ENCODE measurements at regions not wholly inside any gene's neighbourhood (a gene's known extent, or its start where the extent isn't known, plus 50 kb on each side); places are given as distances from the start of the nearest gene placed in this dataset.

DNA sequence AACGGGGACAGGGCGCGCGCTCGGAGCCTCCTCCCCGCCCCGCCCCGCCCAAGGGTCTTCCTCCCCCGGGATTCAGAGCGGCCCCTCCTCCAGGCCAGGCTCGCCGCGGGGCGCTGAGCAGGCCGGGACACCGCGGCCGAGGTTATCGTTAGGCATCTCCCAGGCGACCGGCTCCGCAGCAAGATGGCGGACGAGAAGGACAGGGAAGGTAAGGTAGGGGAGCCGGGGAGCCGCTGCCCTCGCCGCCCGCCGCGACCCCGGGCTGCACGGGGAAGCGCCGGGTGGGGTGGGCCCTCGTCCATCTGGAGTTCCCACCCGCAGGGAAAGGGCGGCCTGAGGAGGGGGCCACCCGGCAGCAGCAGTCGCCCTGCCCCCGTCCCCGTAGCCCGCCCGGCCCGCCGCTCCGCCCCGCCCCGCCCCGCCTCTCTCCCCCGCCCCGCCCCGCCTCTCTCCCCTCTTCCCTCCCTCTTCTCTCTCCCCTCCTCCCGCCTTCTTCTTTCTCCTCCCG, 105.9 kb upstream of the HNRNPU start:
- DNase-seq, result peak; percentile 87 to 93

DNA sequence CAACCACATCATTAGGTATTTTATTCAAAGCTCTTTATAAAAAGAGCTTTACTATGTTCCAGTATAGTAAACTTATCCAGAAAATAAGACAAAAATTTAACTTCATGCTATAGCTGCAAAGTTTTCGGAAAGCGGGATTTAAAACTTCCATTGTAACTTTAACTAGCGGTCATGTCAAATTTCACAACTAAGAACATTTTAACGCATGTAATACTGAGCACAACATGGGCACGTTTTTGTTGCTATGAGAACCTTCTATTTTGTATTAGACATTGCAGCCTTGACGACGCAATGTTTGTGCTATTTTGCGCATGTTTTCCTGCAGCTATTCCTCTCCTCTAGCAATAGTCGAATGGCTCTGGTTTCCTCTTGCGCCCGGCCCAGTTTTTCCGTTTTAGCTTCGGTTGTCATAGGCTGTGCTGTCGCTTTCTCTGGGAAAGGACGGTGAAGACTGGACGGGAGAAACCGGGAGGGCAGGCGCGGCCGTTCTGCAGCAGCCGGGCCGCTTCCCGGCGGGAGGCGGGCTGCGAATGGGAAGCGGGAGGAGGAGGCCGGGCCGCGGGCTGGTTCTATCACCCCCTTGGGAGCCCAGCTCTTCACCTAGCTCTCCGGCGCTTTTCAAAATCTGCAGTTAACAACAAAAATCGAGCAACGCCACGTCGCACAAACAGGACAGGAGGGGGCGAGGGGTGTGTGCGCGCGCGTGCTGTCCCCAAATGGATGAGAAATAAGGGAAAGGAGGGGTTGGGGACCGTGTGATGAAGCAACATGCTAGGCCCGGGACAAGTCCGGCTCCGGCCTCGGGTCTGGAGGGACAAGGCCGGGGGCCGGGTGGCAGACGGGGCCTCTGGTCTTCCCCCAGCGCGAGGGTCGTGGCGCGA, 105.3 kb upstream of the HNRNPU start:
- DNase-seq, result peak; percentile 85 to 87

DNA sequence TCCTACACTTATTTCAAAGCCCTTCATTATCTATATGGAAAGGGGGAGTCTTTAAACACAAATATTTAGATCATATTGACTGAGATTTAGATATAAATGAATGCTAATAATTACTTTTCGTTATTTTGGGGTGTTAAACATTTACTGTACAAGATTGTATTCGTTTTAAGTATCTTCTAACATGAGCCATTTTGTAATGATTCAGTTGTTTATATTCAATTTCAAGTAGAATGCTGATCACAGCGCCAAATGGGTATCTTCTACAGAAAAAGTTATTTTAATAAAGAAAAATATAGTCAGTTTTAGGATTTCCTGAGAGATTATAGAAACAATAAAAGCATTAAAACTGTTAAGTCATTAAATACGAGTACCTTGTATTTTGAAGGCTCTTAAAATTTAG, 104.5 kb upstream of the HNRNPU start:
- no peak for DNase-seq

DNA sequence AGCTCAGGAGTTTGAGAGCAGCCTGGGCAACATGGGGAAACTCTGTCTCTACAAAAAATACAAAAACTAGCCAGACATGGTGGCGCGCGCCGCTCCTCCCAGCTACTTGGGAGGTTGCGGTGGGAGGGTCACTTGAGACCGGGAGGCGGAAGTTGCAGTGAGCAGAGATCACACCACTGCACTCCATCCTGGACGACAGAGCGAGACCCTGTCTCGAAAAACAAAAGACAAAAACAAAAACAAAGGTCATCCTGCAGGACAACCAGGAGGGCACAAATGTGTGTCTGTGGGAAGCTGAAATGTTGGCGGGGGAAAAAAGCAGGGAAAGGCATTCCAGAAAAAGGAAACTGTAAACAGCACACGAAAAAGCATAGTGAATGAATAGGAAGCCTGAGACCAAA, 104.1 kb upstream of the HNRNPU start:
- DNase-seq, result no peak

DNA sequence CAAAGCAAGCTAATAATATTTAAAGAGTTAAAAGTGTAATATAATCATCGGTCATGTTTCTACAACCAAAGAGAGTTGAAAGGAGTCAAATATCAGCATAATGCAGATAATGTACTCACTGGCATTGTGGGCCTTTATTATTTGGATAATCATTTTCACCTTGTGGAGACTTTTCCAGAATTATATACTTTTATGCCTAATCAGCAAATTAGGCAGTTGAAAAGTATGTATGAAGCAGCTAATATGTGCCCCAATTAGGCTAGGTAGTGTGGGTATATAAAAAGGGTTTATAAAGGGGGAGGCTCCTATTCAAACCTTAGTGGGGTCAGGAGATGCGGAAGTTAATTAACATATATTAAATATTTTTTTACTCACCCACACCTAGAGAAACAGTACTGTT, 102.8 kb upstream of the HNRNPU start:
- no peak for DNase-seq

DNA sequence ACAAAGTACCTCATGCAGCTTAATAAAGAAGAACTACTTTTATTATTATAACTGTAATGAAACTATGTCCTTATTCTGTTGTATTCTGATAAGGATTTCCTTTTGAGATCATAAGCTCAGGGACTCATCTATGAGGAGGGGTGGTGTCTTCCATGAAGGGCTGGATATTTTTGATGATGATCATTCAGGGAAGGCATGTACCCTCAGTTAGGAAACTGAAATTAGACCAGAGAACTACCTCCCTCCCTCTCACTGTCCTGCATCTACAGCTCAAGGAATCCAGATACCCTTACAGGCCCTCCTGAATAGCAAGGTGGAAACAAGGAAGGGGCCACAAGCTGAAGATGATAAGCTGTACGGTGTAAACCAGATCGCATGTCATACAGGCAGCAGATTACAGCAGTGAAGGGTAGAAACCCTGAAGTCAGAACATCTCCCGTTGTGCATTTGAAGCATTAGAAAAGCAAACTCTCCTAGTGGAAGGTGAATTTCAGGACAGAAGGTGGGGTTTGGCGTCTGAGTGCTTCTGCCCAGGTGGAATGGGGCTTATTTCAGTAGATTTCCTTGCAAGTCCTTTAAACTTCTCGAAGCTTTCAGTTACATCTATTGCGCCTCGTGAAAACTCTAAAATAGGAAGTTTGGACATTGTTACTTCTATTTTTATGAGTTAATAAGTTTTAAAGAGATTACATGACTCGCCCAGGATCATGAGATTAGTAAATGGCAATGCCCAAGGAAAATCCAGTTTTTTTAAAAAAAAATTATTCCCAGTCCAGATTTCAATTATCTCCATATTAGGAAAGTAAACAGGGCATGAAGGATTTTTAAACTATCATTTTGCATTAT, 101.1 kb upstream of the HNRNPU start:
- no peak for DNase-seq

DNA sequence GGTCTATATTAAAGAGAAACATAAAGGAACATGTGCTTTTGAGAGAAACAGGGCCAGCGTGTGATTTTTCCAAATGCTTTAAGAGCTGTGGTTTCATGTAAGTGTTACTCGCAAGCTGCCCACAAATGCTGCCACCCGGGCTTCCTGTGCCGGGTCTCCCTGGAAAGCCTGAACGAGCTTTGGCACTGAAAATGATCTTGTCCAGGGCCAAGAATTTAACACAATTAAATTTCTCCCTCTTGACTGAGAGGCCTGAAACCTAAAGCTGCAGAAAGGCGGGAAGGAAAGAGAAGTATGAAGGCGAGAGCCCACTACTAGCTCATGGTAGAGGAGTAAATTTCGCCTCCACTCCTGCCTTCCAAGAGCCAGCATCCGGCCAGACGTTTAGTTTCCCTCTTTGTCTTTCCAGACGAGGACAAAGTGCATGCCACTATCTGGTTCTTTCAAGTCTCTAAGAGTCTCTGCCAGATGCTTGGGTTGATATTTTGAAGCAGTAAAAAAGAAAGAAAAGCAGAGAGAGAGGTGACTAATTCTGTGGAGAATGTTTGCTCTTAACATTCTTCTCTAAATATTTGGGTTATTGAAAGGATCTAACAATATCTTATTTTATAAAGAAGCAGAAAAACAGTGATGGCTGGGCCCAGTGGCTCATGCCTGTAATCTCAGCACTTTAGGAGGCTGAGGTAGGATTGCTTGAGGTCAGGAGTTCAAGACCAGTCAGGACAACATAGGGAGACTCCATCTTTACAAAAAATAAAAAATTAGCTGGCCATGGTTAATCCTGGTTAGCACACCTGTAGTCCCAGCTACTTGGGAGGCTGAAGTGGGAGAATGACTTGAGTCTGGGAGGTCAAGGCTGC, 100.0 kb upstream of the HNRNPU start:
- DNase-seq, result no peak

DNA sequence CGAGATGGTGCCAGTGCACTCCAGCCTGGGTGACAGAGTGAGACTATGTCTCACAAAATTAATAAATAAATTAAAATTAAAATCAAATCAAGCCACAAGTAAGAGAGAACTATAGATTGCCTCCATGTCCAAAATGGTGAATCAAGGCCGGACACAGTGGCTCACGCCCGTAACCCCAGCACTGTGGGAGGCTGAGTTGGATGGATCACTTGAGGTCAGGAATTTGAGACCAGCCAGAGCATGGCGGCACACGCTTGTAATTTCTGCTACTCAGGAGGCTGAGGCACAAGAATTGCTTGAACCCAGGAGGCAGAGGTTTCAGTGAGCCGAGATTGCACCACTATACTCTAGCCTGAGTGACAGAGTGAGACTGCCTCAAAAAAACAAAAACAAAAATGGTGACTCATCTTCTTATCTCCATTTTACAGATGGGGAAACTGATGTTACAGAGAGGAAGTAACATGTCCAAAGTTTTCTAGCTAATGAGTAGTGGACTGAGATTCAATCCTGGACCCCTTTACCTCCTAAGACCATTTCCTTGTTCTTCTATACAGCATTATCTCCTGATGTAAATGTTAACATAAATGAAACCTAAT, 99.0 kb upstream of the HNRNPU start:
- DNase-seq, result no peak

DNA sequence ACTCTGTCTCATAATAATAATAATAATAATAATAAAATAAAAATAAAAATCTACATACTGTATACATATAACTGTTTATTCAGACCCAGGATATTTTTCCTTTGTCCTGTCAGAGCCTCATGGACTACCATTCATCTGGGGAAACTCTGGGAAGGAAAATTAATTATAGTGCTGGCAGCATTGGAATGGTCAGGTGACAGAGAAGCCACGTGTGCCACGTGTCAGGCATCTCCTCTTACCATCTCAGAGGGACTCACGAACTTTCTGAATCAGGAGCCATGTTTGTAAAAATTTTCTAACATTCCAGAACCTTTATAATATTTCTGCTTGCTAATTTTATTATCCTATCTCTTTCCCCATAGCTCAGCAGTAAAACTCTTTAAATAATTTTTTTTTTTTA, 97.8 kb upstream of the HNRNPU start:
- peak in 1 of 2 experiments; percentile 6 for DNase-seq

DNA sequence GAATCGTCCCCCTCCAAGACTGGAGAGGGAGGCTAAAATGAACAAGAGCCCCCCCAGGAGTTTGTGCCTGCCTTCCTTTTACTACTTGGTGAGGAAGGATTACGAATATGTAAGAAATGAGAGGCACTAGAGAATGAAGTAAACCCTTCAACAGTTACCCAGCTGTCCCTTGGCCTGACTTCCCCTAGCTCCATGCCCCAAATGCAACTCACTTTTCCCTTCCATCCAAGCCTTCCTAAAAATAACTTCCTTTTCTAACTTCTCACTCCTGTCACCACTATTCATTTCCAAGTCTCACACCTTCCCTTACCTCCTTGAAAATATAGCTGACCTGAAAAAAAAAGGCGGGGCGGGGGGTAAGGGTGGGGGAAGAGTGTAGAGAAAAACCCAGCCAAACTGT, 96.6 kb upstream of the HNRNPU start:
- no peak for DNase-seq

DNA sequence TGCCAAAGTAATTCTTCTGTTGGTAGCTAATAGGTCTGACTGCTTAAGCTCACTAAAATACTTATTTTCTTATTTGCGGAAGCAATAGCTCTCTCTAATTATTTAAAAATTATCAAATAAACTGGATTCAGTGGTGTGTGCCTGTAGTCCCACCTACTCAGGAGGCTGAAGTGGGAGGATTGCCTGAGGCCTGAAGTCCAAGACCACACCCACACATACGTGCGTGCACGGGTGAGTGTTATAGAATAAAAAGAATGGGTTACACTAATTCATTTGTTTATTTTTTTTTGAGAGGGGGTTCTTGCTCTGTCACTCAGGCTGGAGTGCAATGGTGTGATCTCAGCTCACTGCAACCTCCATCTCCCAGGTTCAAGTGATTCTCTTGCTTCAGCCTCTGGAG, 94.2 kb upstream of the HNRNPU start:
- no peak for DNase-seq

DNA sequence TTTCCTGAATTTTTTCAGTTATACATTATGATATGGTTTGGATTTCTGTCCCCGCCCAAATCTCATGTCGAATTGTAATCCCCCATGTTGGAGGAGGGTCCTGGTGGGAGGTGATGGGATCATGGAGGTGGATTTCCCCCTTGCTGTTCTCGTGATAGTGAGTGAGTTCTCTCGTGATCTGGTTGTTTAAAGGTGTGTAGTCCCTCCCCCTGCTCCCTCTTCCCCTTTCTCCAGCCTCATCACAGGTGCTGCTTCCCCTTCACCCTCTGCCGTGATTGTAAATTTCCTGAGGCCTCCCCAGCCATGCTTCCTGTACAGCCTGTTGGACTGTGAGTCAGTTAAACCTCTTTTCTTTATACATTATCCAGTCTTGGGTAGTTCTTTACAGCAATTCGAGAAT, 93.2 kb upstream of the HNRNPU start:
- no peak for DNase-seq

DNA sequence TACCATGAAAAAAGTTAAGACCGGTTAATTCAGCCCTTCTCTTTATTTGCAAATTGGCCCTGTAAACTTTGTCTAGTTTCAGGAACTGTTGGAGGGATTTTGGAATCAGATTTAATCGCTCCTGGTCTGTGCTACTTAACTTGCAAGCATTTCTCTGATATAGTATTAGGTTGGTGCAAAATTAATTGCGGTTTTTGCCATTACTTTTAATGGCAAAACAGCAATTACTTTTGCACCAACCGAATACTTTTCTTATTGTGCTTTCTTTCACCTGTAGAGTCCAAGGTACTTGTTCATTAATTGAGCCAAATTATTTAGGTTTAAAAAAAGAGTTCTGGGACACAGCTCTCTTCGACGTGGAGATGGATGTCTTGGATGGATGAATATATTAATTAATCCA, 92.8 kb upstream of the HNRNPU start:
- DNase-seq, result no peak

DNA sequence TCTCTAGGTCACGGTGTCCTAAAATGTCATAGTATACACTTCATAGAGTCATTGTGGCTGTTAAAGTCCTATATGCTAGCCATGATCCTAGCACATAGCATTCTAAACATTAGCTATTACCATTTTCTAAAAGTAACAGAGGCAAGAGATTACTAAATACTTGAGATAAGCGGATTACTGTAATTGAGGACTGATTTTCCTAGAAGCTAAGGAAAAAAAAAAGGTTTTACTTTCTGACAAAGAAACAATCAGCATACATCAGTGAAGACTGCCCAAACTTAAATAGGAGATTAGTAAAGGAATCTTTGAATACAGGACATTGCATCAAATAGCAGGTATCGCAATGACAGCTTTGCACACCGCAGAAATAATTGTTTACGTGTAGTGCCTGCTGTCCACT, 91.3 kb upstream of the HNRNPU start:
- DNase-seq, result no peak

DNA sequence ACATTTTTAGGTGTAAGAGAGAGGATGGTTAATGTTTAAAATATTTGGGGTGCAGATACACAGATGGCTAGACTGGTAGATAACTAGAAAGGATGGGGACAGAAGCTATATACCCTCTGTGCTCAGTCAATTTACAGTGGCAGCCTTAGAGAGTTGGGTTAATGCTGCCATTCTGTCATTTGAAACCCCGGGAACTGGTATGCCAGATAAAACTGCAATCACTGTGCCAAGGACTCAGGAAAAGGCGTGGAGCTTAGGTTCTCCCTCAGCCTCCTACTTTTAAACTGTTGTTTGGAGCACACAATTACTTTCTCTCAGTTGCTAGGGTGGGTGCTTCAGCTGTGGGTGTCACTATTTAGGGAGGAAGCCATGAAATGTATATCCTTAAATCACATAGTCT, 90.0 kb upstream of the HNRNPU start:
- no peak for DNase-seq

DNA sequence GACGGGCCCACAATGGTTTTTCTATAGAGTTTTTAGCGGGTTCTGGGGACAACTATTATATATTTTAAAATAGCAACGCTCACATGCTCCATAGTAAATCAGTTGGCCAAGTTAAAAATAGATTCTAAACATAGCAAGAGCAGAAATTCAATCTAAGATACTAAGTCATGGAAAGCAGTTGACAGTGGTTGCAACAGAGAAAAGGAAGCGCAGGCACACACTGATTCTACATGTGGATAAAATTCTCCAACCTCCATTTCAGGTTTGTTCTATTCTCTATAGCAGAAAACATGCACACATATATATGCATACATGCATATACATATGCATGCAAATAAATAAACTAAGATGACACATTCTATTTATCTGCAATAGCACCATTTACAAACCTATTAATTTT, 89.6 kb upstream of the HNRNPU start:
- DNase-seq, result no peak

DNA sequence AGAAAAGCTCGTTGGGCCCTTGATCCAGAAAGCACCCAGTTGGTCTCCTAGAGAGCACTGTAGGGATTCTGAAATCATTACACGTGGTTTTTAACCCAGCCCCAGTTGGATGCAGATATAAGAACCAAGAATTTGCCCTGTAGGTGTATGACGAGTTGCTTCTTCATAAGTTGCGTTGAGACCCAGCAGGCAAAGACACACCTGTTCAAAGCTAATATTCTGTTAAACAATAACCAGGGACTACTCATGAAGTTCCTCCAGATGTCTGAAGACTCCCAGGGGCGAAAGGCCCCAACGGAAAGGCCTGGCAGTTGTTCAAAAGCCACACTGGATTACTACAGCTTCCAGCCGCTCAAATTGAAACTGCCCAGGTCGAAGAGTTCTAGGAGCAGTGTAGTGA, 88.6 kb upstream of the HNRNPU start:
- DNase-seq, result no peak

DNA sequence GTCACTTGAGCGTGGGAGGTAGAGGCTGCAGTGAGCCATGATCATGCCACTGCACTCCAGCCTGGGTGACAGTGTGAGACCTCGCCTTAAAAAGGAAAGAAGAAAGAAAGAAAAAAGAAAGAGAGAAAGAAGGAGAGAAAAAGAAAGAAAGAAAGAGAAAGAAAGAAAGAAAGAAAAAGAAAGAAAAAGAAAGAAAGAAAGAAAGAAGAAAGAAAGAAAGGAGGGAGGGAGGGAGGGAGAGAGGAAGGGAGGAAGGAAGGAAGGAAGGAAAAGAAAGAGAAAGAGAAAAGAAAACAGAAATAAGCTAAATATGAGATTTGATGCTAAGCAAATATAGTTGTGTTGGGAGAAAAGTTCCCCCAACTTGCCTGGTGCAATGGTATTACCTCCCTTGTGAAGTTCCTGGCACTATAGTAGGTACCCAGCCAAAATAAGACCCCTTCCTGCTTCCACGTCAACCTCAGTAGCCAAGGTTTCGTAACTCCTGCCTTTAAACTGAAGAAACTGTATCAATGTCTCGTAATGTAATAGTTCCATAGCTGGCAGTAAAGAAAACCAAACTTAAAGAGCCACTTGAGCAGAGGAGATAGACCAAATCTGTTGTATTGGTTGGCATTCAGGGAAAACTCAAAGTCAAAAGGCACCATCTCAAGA, 88.1 kb upstream of the HNRNPU start:
- DNase-seq, result no peak

DNA sequence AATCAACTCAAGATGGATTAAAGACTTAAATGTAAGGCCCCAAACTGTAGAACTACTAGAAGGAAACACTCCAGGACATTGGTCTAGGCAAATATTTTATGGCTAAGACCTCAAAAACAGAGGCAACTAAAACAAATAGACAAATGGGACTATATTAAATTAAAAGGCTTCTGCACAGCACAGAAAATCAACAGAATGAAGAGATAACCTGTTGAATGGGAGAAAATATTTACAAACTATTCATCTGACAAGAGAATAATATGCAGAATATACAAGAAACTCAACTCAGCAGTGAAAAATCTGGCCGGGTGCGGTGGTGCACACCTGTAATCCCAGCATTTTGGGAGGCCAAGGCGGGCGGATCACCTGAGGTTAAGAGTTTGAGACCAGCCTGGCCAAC, 84.1 kb upstream of the HNRNPU start:
- DNase-seq, result no peak

DNA sequence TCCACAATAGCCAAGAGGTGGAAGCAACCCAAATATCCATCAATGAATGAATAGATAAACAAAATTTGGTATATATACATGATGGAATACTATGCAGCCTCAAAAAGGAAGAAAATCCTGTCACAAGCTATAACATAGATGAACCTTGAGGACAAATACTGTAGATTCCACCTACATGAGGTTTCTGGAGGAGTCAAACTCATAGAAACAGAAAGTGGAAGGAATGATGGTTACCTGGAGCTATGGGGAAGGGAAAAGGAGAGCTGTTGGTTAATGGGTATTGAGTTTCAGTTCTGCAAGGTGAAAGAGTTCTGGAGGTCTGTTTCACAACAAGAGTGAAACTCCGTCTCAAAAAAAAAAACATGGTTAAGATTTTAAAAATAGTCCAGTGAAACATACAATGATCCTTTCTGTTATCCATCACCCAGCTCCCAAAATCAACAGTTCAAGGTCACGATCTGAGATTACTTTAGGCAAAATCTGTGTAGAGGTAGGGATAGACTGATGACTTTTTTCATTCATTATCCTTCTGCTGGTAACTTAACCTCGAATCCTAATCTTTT, 80.8 kb upstream of the HNRNPU start:
- DNase-seq, result no peak

DNA sequence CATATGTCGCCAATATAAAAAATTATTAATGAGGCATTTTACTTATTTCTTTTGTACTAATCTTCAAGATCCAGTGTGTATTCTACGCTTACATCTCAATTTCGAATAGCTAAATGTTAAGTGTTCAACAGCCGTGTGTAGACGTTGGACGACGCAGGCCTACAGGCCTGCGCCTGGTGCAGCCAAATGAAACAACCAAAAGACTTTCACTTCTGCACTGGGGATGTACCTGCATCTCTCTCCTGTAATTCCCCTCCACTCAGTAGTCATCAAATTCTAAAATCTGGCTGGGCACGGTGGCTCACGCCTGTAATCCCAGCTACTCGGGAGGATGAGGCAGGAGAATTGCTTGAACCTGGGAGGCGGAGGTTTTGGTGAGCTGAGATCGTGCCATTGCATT, 76.8 kb upstream of the HNRNPU start:
- no peak for DNase-seq

DNA sequence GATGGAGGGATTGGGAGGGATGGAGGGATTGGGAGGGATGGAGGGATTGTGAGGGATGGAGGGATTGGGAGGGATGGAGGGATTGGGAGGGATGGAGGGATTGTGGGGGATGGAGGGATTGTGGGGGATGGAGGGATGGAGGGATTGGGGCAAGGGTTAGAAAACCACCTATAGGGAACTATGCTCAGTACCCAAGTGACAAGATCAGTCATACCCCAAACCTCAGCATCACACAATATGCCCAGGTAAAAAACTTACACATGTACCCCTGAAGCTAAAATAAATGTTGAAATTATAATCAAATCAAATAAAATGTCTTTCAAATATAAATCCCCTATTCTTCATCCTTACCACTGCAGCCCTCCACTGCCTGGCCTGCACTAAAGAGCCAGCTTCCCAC, 72.8 kb upstream of the HNRNPU start:
- DNase-seq, result no peak
